NB4 (cell line): ENCODE measurements at regions not wholly inside any gene's neighbourhood (a gene's known extent, or its start where the extent isn't known, plus 50 kb on each side); places are given as distances from the start of the nearest gene placed in this dataset.

Experiments
- DNase-seq: peaks from one replicate; pipeline ENCODE4 v3.0.0; 2010; ENCODE audit warnings: low read depth
- H3K4me3 ChIP-seq: one replicate; pipeline ENCODE4 v1.5.1; 2011; ENCODE audit warnings: mild to moderate bottlenecking, low read depth, low read length, moderate library complexity
- CTCF ChIP-seq: IDR thresholded peaks from one replicate; pipeline ENCODE4 v1.5.1; 2012; ENCODE audit warnings: low read depth, low read length
- MAX ChIP-seq: IDR thresholded peaks from 2 replicates; pipeline ENCODE4 v1.6.1; 2011; ENCODE audit warnings: low read depth, low read length
- MYC ChIP-seq: IDR thresholded peaks from 2 replicates; pipeline ENCODE4 v1.6.1; 2011; ENCODE audit warnings: low read depth, low read length
- POLR2A ChIP-seq: IDR thresholded peaks from 2 replicates; pipeline ENCODE4 v1.6.1; 2011; ENCODE audit warnings: mild to moderate bottlenecking; ENCODE audit not compliant: insufficient read length; ENCODE audit errors: extremely low read depth

DNA sequence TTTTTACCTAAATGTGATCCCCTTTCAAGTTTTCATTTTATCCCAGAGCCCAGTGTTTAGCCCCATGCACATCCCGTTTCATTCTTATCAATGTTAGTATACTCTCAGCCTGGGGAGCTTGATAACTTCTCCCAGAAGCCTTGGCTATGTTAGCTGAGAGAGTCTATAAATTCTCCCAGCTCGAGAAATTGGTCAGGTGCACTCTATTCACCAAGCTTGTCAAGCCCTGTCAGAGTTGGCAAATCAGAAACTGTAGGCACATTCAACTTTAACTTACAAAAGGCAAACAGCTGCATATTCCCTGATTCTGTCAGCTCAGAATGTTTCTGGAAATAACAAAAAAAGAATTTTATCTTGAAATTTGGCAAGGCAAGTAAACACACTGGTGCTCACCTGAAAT lies 62.2 kb upstream of the IMPG1 start:
- TF ChIP-seq MAX (no peak), MYC (no peak), CTCF (no peak), POLR2A (no peak)
- no peak overlapping the region for H3K4me3 ChIP-seq
- DNase-seq, result no peak

DNA sequence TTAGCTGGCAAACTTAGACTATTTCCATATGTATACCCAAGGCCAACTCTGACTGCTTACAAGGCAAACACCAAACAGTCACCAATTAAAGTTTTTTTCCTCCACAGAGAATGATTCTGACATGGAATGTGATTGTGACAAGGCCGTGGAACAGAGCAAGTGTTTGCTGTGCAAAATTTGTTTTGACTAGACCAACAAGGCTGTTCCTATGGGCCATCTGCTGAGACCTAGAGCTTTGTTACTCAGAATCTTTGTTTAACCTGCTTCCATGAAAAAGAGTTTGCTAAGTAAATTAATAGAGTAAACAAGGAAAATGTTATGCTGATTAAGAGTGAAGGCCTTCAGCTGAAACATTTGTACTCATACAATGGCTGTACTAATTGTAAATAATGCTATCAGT lies 51.6 kb upstream of the IMPG1 start:
- no peak for DNase-seq
- H3K4me3 ChIP-seq, result no peak overlapping the region
- TF ChIP-seq POLR2A, result no peak
- no peak for TF ChIP-seq MYC
- TF ChIP-seq CTCF, result no peak
- no peak for TF ChIP-seq MAX
